Sigmoid colon (tissue), 4 donors: ENCODE measurements at regions not wholly inside any gene's neighbourhood (a gene's known extent, or its start where the extent isn't known, plus 50 kb on each side); places are given as distances from the start of the nearest gene placed in this dataset.

Experiments
- POLR2A ChIP-seq, 2 donors: fragments of 450-650 bp; IDR thresholded peaks; one replicate each; pipeline ENCODE4 v1.6.1; 2016; ENCODE audit warnings: antibody characterized with exemption in 2 of 2, mild to moderate bottlenecking in 2 of 2, moderate library complexity in 2 of 2
- POLR2AphosphoS5 ChIP-seq, 4 donors: sonication (generic); formaldehyde crosslinking; IDR thresholded peaks; one replicate each; pipeline ENCODE4 v1.6.1; 2017; ENCODE audit warnings: antibody characterized with exemption in 4 of 4

- no peak for TF ChIP-seq POLR2A (IDR thresholded peaks at IDR 0.05)
- no peak for TF ChIP-seq POLR2AphosphoS5 (IDR thresholded peaks at IDR 0.05)
These were observed 717.7 kb upstream of the FAM98A start for GRCh38 chr2:34316788-34317187.
